PC-9 (cell line): ENCODE measurements at regions not wholly inside any gene's neighbourhood (a gene's known extent, or its start where the extent isn't known, plus 50 kb on each side); places are given as distances from the start of the nearest gene placed in this dataset.

Experiments
- BruUV-seq: library from RNA; stranded (reverse); fragments of 400-500 nt; replicated peaks from 2 replicates; lab custom pipeline; 2021; lab: Mats Ljungman, UMichigan
- CTCF ChIA-PET: fragments of 300-600 bp; sonication (Branson Sonifier 250); formaldehyde crosslinking; loops from one replicate; lab custom pipeline; 2022; ENCODE audit warnings: antibody characterized with exemption; lab: Charles Lee
- POLR2A ChIA-PET: fragments of 300-600 bp; sonication (Branson Sonifier 250); formaldehyde crosslinking; loops from one replicate; lab custom pipeline; 2022; ENCODE audit warnings: antibody characterized with exemption; ENCODE audit not compliant: unreplicated experiment; lab: Charles Lee
- DNase-seq, 2 experiments: peaks; one replicate each; pipeline versions ENCODE4 v3.0.0 to v3.0.0-alpha.2; 2015 to 2022; ENCODE audit warnings: mixed read lengths in 1 of 2
- H2AFZ ChIP-seq: fragments of 200-600 bp; sonication (generic); 2 replicates; pipeline ENCODE4 v1.8.1; 2017; ENCODE audit warnings: antibody characterized with exemption
- H3F3A ChIP-seq: fragments of 200-600 bp; sonication (generic); 2 replicates; pipeline ENCODE4 v1.8.1; 2017; ENCODE audit warnings: antibody characterized with exemption, mild to moderate bottlenecking, low read depth; ENCODE audit not compliant: insufficient read depth
- H3K27ac ChIP-seq: fragments of 200-600 bp; sonication (generic); 2 replicates; pipeline ENCODE4 v1.6.1; 2016; ENCODE audit warnings: mixed run types
- H3K27me3 ChIP-seq: fragments of 200-600 bp; sonication (generic); 2 replicates; pipeline ENCODE4 v1.6.1; 2016; ENCODE audit warnings: low read depth, mixed run types; ENCODE audit not compliant: insufficient read depth
- H3K36me3 ChIP-seq: fragments of 200-600 bp; sonication (generic); 2 replicates; pipeline ENCODE4 v1.6.1; 2016; ENCODE audit warnings: low read depth, mixed run types
- H3K4me1 ChIP-seq: fragments of 200-600 bp; sonication (generic); replicated peaks from 2 replicates; pipeline ENCODE4 v1.6.1; 2016; ENCODE audit warnings: mixed run types; ENCODE audit not compliant: insufficient read depth
- H3K4me2 ChIP-seq: fragments of 200-600 bp; sonication (generic); 2 replicates; pipeline ENCODE4 v1.6.1; 2017; ENCODE audit warnings: mixed run types
- H3K4me3 ChIP-seq: fragments of 200-600 bp; sonication (generic); 2 replicates; pipeline ENCODE4 v1.6.1; 2016; ENCODE audit warnings: mixed run types
- H3K79me2 ChIP-seq: fragments of 200-600 bp; sonication (generic); 2 replicates; pipeline ENCODE4 v1.6.1; 2017; ENCODE audit warnings: low read depth, mixed run types
- H3K9me2 ChIP-seq: fragments of 200-600 bp; sonication (generic); 2 replicates; pipeline ENCODE4 v1.8.1; 2017; ENCODE audit warnings: mild to moderate bottlenecking; ENCODE audit not compliant: insufficient read depth
- H3K9me3 ChIP-seq: fragments of 200-600 bp; sonication (generic); 2 replicates; pipeline ENCODE4 v1.8.1; 2016; ENCODE audit warnings: low read depth; ENCODE audit not compliant: insufficient read depth
- H4K20me1 ChIP-seq: fragments of 200-600 bp; sonication (generic); 2 replicates; pipeline ENCODE4 v1.8.1; 2017; ENCODE audit not compliant: insufficient read depth
- EZH2 ChIP-seq: fragments of 200-600 bp; sonication (generic); IDR thresholded peaks from 2 replicates; pipeline ENCODE4 v1.8.0; 2017; ENCODE audit warnings: antibody characterized with exemption, low read depth
- intact Hi-C: fragments of 100-400 bp; cut with micrococcal nuclease; formaldehyde crosslinking; loops from one replicate; pipeline ENCODE4 v1.10.0; 2022; ENCODE audit not compliant: unreplicated experiment
- TF ChIP-seq, protein P1 (sequence below): fragments of 200-600 bp; sonication (generic); conservative IDR thresholded peaks from 2 replicates; pipeline ENCODE4 v1.6.1; 2017; ENCODE audit warnings: mixed run types, antibody characterized with exemption, mild to moderate bottlenecking, moderate library complexity

DNA sequence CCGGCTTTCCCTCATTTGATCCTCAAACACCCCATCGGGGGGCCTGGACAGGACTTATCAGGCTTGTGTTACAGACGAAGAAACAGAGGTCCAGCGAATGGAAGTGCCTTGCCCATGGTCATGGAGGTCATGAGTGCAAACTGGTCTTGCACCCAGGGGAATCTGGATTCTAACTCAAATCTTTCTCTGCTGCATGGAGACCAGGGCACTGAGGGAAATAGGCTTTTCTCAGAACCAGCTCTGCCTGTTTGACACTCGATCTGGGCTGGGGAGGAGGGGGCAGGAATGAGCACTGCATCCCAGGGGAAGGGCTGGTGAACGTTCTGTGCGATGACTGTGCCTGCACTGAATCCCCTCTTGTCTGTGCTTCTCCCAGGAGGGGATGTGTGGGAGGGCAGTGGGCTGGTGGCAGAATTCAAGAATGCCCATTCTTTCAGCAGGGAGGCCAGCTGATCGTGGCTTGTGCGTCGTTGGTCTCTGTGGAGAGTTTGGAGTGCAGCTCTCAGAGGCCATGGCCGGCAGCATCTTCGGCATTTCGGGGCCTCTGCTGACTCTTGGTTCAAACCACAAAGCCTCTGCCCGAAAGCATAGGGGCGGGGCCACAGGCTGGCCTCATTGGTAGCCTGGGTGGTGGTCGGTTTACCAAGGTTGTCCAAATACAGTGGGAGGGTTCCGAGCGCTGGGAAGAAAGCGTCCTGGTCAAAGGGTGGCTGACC, 171.6 kb downstream of the DDX1 start:
- no peaks in the 10 kb centered on the region for H3F3A ChIP-seq
- POLR2A ChIA-PET, result no interaction called here
- BruUV-seq, result no TSS peak
- H3K79me2 ChIP-seq, result no peaks in the 10 kb centered on the region
- H3K27ac ChIP-seq, result no peak overlapping the region
- H3K4me3 ChIP-seq, result no peak overlapping the region
- no peak for DNase-seq
- CTCF ChIA-PET, result no interaction called here
- intact Hi-C loops, result no loop called here
- H4K20me1 ChIP-seq, result no peaks in the 10 kb centered on the region
- no peak overlapping the region for H2AFZ ChIP-seq
- no peaks in the 10 kb centered on the region for H3K9me3 ChIP-seq
- no peak overlapping the region for H3K4me2 ChIP-seq
- peaks cover 96% of the 10 kb centered on the region for H3K27me3 ChIP-seq
- TF ChIP-seq, protein P1, sequence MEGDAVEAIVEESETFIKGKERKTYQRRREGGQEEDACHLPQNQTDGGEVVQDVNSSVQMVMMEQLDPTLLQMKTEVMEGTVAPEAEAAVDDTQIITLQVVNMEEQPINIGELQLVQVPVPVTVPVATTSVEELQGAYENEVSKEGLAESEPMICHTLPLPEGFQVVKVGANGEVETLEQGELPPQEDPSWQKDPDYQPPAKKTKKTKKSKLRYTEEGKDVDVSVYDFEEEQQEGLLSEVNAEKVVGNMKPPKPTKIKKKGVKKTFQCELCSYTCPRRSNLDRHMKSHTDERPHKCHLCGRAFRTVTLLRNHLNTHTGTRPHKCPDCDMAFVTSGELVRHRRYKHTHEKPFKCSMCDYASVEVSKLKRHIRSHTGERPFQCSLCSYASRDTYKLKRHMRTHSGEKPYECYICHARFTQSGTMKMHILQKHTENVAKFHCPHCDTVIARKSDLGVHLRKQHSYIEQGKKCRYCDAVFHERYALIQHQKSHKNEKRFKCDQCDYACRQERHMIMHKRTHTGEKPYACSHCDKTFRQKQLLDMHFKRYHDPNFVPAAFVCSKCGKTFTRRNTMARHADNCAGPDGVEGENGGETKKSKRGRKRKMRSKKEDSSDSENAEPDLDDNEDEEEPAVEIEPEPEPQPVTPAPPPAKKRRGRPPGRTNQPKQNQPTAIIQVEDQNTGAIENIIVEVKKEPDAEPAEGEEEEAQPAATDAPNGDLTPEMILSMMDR, result no peak
- TF ChIP-seq EZH2, result no peak
- H3K9me2 ChIP-seq, result no peaks in the 10 kb centered on the region
- no peaks in the 10 kb centered on the region for H3K4me1 ChIP-seq
- H3K36me3 ChIP-seq, result no peaks in the 10 kb centered on the region

DNA sequence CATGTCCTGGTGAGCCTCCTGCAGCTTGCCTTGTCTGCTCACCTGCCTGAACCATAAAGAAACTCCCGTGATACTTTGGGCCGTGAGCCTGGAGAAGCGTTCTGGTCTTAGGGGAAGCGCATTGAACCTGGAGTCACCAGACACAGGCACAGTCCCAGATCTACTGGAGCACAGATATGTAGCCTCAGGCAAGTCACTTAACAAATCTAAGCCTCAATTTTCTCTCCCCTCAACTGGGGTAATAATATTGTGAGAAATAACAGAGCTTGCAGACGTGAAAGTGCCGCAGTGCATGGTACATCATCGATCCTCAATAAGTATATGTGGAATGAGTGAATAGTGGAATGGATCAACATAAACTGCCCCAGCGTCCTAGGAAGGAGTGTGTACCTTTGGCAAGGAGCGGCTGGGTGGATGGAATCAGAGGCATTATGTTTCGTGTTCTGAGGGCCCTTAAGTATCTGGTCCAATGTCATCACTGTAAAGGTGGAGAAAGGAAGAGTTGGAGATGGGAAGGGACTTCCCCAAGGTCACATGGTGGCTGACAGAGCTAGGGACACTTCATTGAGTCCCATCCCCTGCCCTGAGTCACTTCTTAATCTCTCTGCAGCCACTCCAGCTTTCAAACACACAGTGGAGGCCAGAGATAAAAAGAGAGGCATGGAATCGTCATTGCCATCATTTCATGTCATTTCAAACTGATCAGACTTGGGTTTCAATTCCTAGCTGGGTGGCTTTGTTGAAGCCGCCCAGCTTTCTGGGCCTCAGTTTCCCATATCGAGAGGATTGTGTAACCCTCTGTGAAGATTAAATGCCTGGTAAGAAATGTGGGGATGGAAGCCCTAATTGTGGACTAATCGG, 172.4 kb downstream of the DDX1 start:
- no peaks in the 10 kb centered on the region for H3F3A ChIP-seq
- peaks cover 96% of the 10 kb centered on the region for H3K27me3 ChIP-seq
- H3K36me3 ChIP-seq, result no peaks in the 10 kb centered on the region
- H3K27ac ChIP-seq, result no peak overlapping the region
- H3K9me3 ChIP-seq, result no peaks in the 10 kb centered on the region
- no peak overlapping the region for H3K4me3 ChIP-seq
- no peaks in the 10 kb centered on the region for H4K20me1 ChIP-seq
- H3K9me2 ChIP-seq, result no peaks in the 10 kb centered on the region
- POLR2A ChIA-PET, result no interaction called here
- CTCF ChIA-PET, result no interaction called here
- no TSS peak for BruUV-seq
- H3K79me2 ChIP-seq, result no peaks in the 10 kb centered on the region
- DNase-seq, result no peak
- no peak overlapping the region for H2AFZ ChIP-seq
- no peaks in the 10 kb centered on the region for H3K4me1 ChIP-seq
- no peak overlapping the region for H3K4me2 ChIP-seq
- TF ChIP-seq EZH2, result no peak
- TF ChIP-seq, protein P1, result no peak
- intact Hi-C loops, result no loop called here

DNA sequence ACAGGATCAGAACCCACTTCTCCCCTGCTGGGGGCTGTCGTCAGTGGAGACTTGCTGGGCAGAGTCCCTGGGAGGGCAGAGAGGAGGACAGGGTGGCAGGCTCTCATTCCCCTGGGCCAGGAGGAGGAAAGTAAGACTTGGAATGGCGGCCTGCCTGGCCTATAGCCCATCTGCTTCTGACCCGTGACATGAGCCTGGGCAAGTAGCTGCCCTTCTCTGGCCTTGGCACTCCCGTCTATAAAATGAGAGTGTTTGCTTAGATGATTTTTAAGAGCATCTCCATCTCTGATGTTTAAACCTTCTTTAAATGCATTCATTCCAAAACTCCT, 173.0 kb downstream of the DDX1 start:
- BruUV-seq, result no TSS peak
- Histone ChIP-seq H3K79me2 (no peaks in the 10 kb centered on the region), H3K9me2 (no peaks in the 10 kb centered on the region), H3F3A (no peaks in the 10 kb centered on the region), H3K4me1 (no peaks in the 10 kb centered on the region), H3K27ac (no peak overlapping the region), H3K4me3 (no peak overlapping the region), H3K4me2 (no peak overlapping the region), H3K36me3 (no peaks in the 10 kb centered on the region), H3K27me3 (peaks cover 98% of the 10 kb centered on the region), H2AFZ (no peak overlapping the region), H3K9me3 (no peaks in the 10 kb centered on the region), H4K20me1 (no peaks in the 10 kb centered on the region)
- intact Hi-C loops, result no loop called here
- TF ChIP-seq, protein P1, result no peak
- TF ChIP-seq EZH2, result no peak
- POLR2A ChIA-PET, result no interaction called here
- no peak for DNase-seq
- CTCF ChIA-PET, result no interaction called here
